GM23338 (cell line): ENCODE measurements at regions not wholly inside any gene's neighbourhood (a gene's known extent, or its start where the extent isn't known, plus 50 kb on each side); places are given as distances from the start of the nearest gene placed in this dataset.
"Not testable (repeated sequence)": the region's sequence is repeated elsewhere in the genome, so short reads cannot be mapped to it uniquely, and the experiment has no call there.

Experiments used
- ATAC-seq: fragments of 200-7000 bp; cut with Tn5 transposase; 3 replicates; pipeline ENCODE4 v1.9.1; 2020
- DNase-seq: peaks from one replicate; pipeline ENCODE4 v3.0.0-alpha.2; 2015; ENCODE audit warnings: low spot score
- H2AFZ ChIP-seq: fragments of 200-600 bp; sonication (generic); 2 replicates; pipeline ENCODE4 v1.8.0; 2016; ENCODE audit warnings: antibody characterized with exemption, mild to moderate bottlenecking, moderate library complexity
- H3F3A ChIP-seq: fragments of 200-600 bp; sonication (generic); replicated peaks from 2 replicates; pipeline ENCODE4 v1.8.0; 2017; ENCODE audit warnings: antibody characterized with exemption, mixed run types, low read depth
- H3K27ac ChIP-seq: fragments of 200-600 bp; sonication (generic); 2 replicates; pipeline ENCODE4 v1.6.1; 2016; ENCODE audit warnings: low read depth
- H3K27me3 ChIP-seq: fragments of 200-600 bp; sonication (generic); 2 replicates; pipeline ENCODE4 v1.8.0; 2016; ENCODE audit warnings: mild to moderate bottlenecking, mixed run types, moderate library complexity; ENCODE audit not compliant: insufficient read depth
- H3K36me3 ChIP-seq: fragments of 200-600 bp; sonication (generic); 2 replicates; pipeline ENCODE4 v1.8.0; 2016; ENCODE audit warnings: mild to moderate bottlenecking; ENCODE audit not compliant: insufficient read depth
- H3K4me1 ChIP-seq: fragments of 200-600 bp; sonication (generic); 2 replicates; pipeline ENCODE4 v1.8.0; 2016; ENCODE audit warnings: mild to moderate bottlenecking, moderate library complexity; ENCODE audit not compliant: insufficient read depth
- H3K4me2 ChIP-seq: fragments of 200-600 bp; sonication (generic); 2 replicates; pipeline ENCODE4 v1.7.1; 2017; ENCODE audit warnings: mixed run types
- H3K4me3 ChIP-seq: fragments of 200-600 bp; sonication (generic); 2 replicates; pipeline ENCODE4 v1.6.1; 2016; ENCODE audit warnings: mixed run types
- H3K79me2 ChIP-seq: fragments of 200-600 bp; sonication (generic); replicated peaks from 2 replicates; pipeline ENCODE4 v1.8.0; 2017; ENCODE audit warnings: mild to moderate bottlenecking; ENCODE audit not compliant: insufficient read depth
- H3K9me2 ChIP-seq: fragments of 200-600 bp; sonication (generic); 2 replicates; pipeline ENCODE4 v1.8.0; 2017; ENCODE audit not compliant: insufficient read depth
- H4K20me1 ChIP-seq: fragments of 200-600 bp; sonication (generic); replicated peaks from 2 replicates; pipeline ENCODE4 v1.8.0; 2017; ENCODE audit warnings: mild to moderate bottlenecking; ENCODE audit not compliant: insufficient read depth
- H3K27ac Mint-ChIP-seq: 2 replicates; pipeline ENCODE4 v1.8.0; 2020; ENCODE audit warnings: inconsistent platforms, mild to moderate bottlenecking, moderate library complexity, mixed read lengths
- H3K27me3 Mint-ChIP-seq: 3 replicates; pipeline ENCODE4 v1.8.0; 2022; ENCODE audit warnings: low read depth, mild to moderate bottlenecking, moderate library complexity, mixed read lengths, inconsistent platforms; ENCODE audit not compliant: insufficient read depth, poor library complexity
- H3K36me3 Mint-ChIP-seq: 3 replicates; pipeline ENCODE4 v1.8.0; 2021; ENCODE audit warnings: low read depth, mild to moderate bottlenecking, inconsistent platforms, moderate library complexity, mixed read lengths
- H3K4me1 Mint-ChIP-seq: 3 replicates; pipeline ENCODE4 v1.8.0; 2020; ENCODE audit warnings: mild to moderate bottlenecking, inconsistent platforms, mixed read lengths
- H3K4me3 Mint-ChIP-seq: 3 replicates; pipeline ENCODE4 v1.8.0; 2021; ENCODE audit warnings: moderate library complexity, mild to moderate bottlenecking, inconsistent platforms, mixed read lengths
- H3K9me3 Mint-ChIP-seq: 3 replicates; pipeline ENCODE4 v1.8.0; 2020; ENCODE audit warnings: moderate library complexity, mild to moderate bottlenecking, inconsistent platforms, mixed read lengths

DNA sequence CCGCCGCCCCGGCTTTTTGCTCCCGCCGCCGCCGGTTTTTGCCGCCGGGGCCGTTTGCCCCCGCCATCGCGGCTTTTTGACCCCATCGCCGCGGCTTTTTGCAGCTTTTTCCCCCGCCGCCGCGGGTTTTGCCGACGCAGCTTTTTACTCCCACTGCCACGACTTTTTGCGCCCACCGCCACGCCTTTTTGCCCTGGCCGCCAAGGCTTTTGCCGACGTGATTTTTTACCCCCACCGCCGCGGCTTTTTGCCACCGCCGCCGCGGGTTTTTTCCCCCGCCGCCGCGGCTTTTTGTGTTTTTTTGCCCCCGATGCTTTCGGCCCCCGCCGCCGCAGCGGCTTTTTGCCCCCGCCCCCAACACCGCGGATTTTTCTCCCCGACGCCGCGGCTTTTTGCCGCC lies 5001.9 kb upstream of the OR11H1 start:
- H3K9me3 Mint-ChIP-seq, H3K4me1 Mint-ChIP-seq, H3K4me3 Mint-ChIP-seq, H2AFZ ChIP-seq, H3K27me3 ChIP-seq, H3K36me3 ChIP-seq, H3F3A ChIP-seq, DNase-seq, ATAC-seq, H3K4me3 ChIP-seq, H4K20me1 ChIP-seq, H3K4me1 ChIP-seq, H3K27ac ChIP-seq, H3K4me2 ChIP-seq, H3K79me2 ChIP-seq, H3K9me2 ChIP-seq, H3K36me3 Mint-ChIP-seq, H3K27me3 Mint-ChIP-seq, H3K27ac Mint-ChIP-seq: not testable (repeated sequence)

DNA sequence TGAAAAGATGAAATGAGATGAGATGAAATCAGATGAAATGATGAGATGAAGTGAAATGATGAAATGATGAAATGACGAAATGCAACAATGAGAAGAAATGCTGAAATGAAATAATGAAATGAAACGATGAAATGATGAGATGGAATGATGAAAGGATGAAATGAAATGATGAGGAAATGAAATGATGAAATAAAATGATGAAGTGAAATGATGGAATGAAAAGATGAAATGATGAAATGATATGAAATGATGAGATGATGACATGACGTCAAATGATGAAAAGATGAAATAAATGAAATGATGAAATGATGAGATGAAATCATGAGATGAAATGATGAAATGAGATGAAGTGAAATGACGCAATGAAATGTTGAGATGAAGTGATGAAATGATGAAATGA lies 4996.9 kb upstream of the OR11H1 start:
- not testable (repeated sequence) for H3K27ac Mint-ChIP-seq, H3K27me3 Mint-ChIP-seq, H3K36me3 Mint-ChIP-seq

GRCh38 chr22:10572531-10572930 lies 4955.5 kb upstream of the OR11H1 start:
- not testable (repeated sequence) for H3K9me3 Mint-ChIP-seq, H3K36me3 ChIP-seq, H3K27me3 Mint-ChIP-seq, H3K4me3 Mint-ChIP-seq, H2AFZ ChIP-seq, DNase-seq, H3K9me2 ChIP-seq, H4K20me1 ChIP-seq, H3K27me3 ChIP-seq, H3K4me1 Mint-ChIP-seq, ATAC-seq, H3K27ac Mint-ChIP-seq, H3K79me2 ChIP-seq, H3K36me3 Mint-ChIP-seq, H3K4me1 ChIP-seq, H3F3A ChIP-seq, H3K4me3 ChIP-seq, H3K4me2 ChIP-seq, H3K27ac ChIP-seq

More for the DNA sequence above, 4996.9 kb upstream of the OR11H1 start:
- H3K36me3 ChIP-seq, H3K27ac ChIP-seq, H3K4me1 Mint-ChIP-seq, H3K4me2 ChIP-seq, H3K27me3 ChIP-seq, H3K9me2 ChIP-seq, DNase-seq, H3F3A ChIP-seq, H3K4me3 Mint-ChIP-seq, H3K9me3 Mint-ChIP-seq, H3K4me1 ChIP-seq, H3K79me2 ChIP-seq, H2AFZ ChIP-seq, H3K4me3 ChIP-seq, H4K20me1 ChIP-seq, ATAC-seq: not testable (repeated sequence)

DNA sequence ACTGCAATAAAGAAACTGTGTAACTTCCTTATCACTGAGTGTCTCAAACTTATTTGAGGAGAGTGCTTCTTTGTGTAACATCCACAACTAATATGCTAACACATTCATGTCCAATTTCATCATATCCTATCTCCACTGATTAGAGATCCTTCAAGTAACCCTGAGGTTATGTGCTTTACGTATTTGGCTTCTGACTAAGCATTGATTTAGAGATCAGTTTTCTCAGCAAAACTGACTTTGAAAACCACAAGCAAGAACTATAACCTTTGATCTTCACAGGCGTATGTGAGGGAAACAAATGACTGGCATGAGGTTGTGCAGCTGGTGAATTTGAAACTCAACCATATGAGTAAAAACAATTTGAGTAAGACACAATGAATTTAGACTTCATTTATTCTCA lies 4926.9 kb upstream of the OR11H1 start:
- H3K27me3 Mint-ChIP-seq, H3K4me3 Mint-ChIP-seq, H3K4me1 Mint-ChIP-seq, H3K36me3 Mint-ChIP-seq, H3K4me2 ChIP-seq, H3K4me3 ChIP-seq, ATAC-seq, H3K27ac ChIP-seq, H3K9me3 Mint-ChIP-seq, DNase-seq, H3K4me1 ChIP-seq, H2AFZ ChIP-seq, H3K79me2 ChIP-seq, H3K27ac Mint-ChIP-seq, H4K20me1 ChIP-seq, H3K27me3 ChIP-seq, H3K36me3 ChIP-seq, H3F3A ChIP-seq, H3K9me2 ChIP-seq: not testable (repeated sequence)

GRCh38 chr22:10631961-10632360 lies 4896.0 kb upstream of the OR11H1 start:
- not testable (repeated sequence) for H3K36me3 Mint-ChIP-seq, ATAC-seq, H4K20me1 ChIP-seq, H3F3A ChIP-seq, H3K4me2 ChIP-seq, H3K79me2 ChIP-seq, H3K27me3 ChIP-seq, H3K4me3 ChIP-seq, H3K4me3 Mint-ChIP-seq, H3K4me1 Mint-ChIP-seq, H3K36me3 ChIP-seq, H3K27me3 Mint-ChIP-seq, DNase-seq, H3K27ac ChIP-seq, H3K27ac Mint-ChIP-seq, H2AFZ ChIP-seq, H3K9me3 Mint-ChIP-seq, H3K9me2 ChIP-seq, H3K4me1 ChIP-seq

GRCh38 chr22:10635341-10635740 lies 4892.7 kb upstream of the OR11H1 start:
- not testable (repeated sequence) for H2AFZ ChIP-seq, H3K27ac ChIP-seq, H3K4me1 Mint-ChIP-seq, H3F3A ChIP-seq, H3K4me2 ChIP-seq, H3K27ac Mint-ChIP-seq, H3K79me2 ChIP-seq, DNase-seq, H3K36me3 Mint-ChIP-seq, H4K20me1 ChIP-seq, H3K4me1 ChIP-seq, H3K27me3 ChIP-seq, H3K4me3 Mint-ChIP-seq, ATAC-seq, H3K27me3 Mint-ChIP-seq, H3K36me3 ChIP-seq, H3K4me3 ChIP-seq, H3K9me2 ChIP-seq
- H3K9me3 Mint-ChIP-seq, result peaks cover 14% of the 10 kb centered on the region

DNA sequence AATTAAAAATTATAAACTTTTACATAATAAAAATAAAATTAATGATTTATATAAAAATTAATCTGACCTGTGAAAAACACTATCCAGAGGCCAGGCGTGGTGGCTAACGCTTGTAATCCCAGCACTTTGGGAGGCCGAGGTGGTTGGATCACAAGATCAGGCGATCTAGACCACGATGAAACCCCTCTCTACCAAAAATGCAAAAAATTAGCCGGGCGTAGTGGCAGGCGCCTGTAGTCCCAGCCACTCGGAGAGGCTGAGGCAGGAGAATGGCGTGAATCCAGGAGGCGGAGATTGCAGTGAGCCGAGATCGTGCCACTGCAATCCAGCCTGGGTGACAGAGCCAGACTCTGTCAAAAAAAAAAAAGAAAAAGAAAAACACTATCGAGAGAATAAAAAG lies 4865.2 kb upstream of the OR11H1 start:
- not testable (repeated sequence) for H3K79me2 ChIP-seq, DNase-seq, H3K4me1 Mint-ChIP-seq, H3K36me3 Mint-ChIP-seq, H4K20me1 ChIP-seq, H3K36me3 ChIP-seq, H3K27ac ChIP-seq, H3F3A ChIP-seq, H3K4me1 ChIP-seq, H3K9me2 ChIP-seq, ATAC-seq, H3K4me2 ChIP-seq, H3K27me3 Mint-ChIP-seq, H3K4me3 Mint-ChIP-seq, H3K27me3 ChIP-seq, H3K4me3 ChIP-seq, H3K27ac Mint-ChIP-seq, H2AFZ ChIP-seq
- peaks cover 46% of the 10 kb centered on the region for H3K9me3 Mint-ChIP-seq
